ENCODE measurements at regions not wholly inside any gene's neighbourhood (a gene's known extent, or its start where the extent isn't known, plus 50 kb on each side); places are given as distances from the start of the nearest gene placed in this dataset.

DNA sequence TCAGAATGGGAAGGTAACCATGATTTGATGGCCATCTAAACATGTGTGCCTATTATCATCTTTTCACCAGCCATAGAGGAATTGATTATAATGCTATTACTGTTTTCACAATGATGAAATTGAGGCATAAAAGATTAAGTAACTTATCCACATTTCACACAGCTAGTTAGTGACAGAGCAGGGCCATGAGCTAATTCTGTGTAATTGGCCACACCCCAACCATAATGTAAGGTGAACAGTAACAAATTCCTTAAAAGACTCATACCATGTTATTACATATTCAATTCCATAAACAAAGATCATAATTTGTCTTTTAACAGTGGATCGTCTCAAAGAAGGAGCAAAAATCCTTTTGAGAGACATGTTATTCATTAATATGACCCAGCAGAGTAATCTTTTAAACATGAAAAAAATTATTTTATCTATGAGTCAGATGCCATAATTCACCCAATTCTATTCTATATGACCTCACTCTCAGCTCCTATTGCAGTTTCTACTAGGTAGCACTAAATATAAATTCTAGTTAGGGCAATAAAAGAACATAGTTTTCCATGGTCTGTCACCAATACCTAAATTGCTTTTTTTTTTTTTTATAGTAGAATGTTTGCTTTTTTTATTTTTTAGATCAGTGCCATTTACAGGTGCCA lies 475.8 kb upstream of the SLC39A10 start:
- H3K4me3 ChIP-seq: no peak overlapping the region
- DNase-seq (no peak), ATAC-seq (no peak)
- intact Hi-C loops (cut with DNase I; ENCODE audit: low total_unique reads): no loop called here
- no peak overlapping the region for H3K27ac ChIP-seq
- H3K27me3 ChIP-seq: no peaks in the 10 kb centered on the region
- H3K36me3 ChIP-seq: no peaks in the 10 kb centered on the region
- H3K4me1 ChIP-seq: no peaks in the 10 kb centered on the region
- TF ChIP-seq, protein P1, sequence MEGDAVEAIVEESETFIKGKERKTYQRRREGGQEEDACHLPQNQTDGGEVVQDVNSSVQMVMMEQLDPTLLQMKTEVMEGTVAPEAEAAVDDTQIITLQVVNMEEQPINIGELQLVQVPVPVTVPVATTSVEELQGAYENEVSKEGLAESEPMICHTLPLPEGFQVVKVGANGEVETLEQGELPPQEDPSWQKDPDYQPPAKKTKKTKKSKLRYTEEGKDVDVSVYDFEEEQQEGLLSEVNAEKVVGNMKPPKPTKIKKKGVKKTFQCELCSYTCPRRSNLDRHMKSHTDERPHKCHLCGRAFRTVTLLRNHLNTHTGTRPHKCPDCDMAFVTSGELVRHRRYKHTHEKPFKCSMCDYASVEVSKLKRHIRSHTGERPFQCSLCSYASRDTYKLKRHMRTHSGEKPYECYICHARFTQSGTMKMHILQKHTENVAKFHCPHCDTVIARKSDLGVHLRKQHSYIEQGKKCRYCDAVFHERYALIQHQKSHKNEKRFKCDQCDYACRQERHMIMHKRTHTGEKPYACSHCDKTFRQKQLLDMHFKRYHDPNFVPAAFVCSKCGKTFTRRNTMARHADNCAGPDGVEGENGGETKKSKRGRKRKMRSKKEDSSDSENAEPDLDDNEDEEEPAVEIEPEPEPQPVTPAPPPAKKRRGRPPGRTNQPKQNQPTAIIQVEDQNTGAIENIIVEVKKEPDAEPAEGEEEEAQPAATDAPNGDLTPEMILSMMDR (IDR thresholded peaks at IDR 0.05 in 4 of 5, conservative IDR thresholded peaks at IDR 0.05 in 1 of 5): no peak
- in situ Hi-C loops (cut with MboI; ENCODE audit: low sequenced_read_pairs in 4 of 4): no loop called here
- H3K9me3 ChIP-seq: no peaks in the 10 kb centered on the region

DNA sequence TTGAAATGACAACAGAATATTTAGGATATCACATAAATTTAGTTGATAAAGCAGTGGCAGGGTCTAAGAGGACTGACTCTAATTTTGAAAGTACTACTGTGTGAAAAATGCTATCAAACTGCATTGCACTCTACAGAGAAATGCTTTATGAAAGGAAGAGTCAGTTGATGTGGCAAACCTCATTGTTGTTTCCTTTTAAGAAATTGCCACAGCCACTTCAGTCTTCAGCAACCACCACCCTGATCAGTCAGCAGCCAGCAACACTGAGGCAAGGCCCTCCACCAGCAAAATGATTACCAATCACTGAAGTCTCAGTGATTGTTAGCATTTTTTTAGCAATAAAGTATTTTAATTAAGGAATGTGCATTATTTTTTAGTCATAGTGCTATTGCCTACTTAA lies 488.7 kb upstream of the SLC39A10 start:
- Histone ChIP-seq H3K36me3 (no peaks in the 10 kb centered on the region), H3K4me3 (no peak overlapping the region), H3K27ac (no peak overlapping the region), H3K4me1 (no peaks in the 10 kb centered on the region), H3K9me3 (no peaks in the 10 kb centered on the region), H3K27me3 (no peaks in the 10 kb centered on the region)
- ATAC-seq: no peak
- in situ Hi-C loops (cut with MboI; ENCODE audit: low sequenced_read_pairs in 4 of 4): no loop called here
- TF ChIP-seq, protein P1 (IDR thresholded peaks at IDR 0.05 in 4 of 5, conservative IDR thresholded peaks at IDR 0.05 in 1 of 5): no peak
- no peak for TF ChIP-seq POLR2A (IDR thresholded peaks at IDR 0.05)
- DNase-seq: no peak
- intact Hi-C loops (cut with DNase I; ENCODE audit: low total_unique reads): no loop called here

DNA sequence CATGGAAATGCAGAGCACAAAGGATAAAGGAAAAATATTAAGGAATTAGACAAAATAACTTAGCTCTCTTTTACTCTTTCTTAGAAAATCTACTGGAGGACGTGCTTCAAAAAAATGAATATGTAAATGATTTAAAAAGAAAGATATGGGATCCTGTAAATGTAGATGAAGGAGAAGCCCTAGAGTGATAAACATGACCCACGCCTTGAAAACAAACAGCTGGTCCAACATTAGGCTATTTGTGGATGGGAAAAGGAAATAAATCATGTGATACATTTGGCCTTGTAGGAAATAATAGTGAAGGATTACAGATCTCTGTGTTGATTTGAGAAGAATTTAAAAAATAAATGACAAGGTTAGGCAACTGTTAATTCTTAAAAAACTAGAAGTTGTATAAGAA lies 492.1 kb upstream of the SLC39A10 start:
- Histone ChIP-seq H3K4me3 (no peak overlapping the region), H3K9me3 (no peaks in the 10 kb centered on the region), H3K27me3 (no peaks in the 10 kb centered on the region), H3K4me1 (no peaks in the 10 kb centered on the region), H3K36me3 (no peaks in the 10 kb centered on the region), H3K27ac (no peak overlapping the region)
- TF ChIP-seq, protein P1 (IDR thresholded peaks at IDR 0.05 in 4 of 5, conservative IDR thresholded peaks at IDR 0.05 in 1 of 5): no peak
- no peak for TF ChIP-seq POLR2A (IDR thresholded peaks at IDR 0.05)
- in situ Hi-C loops (cut with MboI; ENCODE audit: low sequenced_read_pairs in 4 of 4) (no loop called here), intact Hi-C loops (cut with DNase I; ENCODE audit: low total_unique reads) (no loop called here)
- no peak for ATAC-seq
- no peak for DNase-seq

DNA sequence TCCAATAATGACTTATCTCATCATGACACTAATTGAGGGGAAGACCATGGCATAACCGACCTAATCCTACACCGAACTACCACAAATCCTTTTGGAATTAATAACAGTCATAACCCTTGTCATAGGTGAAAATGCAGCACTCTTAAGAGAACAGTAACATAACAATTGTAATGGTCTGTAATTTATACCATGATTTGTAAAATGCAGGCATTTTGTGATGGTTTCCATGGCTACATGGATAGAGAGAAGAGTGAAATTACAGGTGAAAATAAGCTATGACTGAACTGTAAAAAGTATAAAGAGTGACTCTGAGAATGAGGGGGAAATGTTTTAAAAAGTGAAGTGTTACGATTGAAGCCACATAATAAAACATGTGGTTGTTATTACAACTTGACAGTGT lies 494.1 kb upstream of the SLC39A10 start:
- no peak overlapping the region for H3K4me3 ChIP-seq
- H3K9me3 ChIP-seq: no peaks in the 10 kb centered on the region
- H3K4me1 ChIP-seq: no peaks in the 10 kb centered on the region
- H3K27me3 ChIP-seq: no peaks in the 10 kb centered on the region
- no peaks in the 10 kb centered on the region for H3K36me3 ChIP-seq
- no peak for DNase-seq
- in situ Hi-C loops (cut with MboI; ENCODE audit: low sequenced_read_pairs in 4 of 4) (no loop called here), intact Hi-C loops (cut with DNase I; ENCODE audit: low total_unique reads) (no loop called here)
- TF ChIP-seq POLR2A (IDR thresholded peaks at IDR 0.05): no peak
- TF ChIP-seq, protein P1 (IDR thresholded peaks at IDR 0.05 in 4 of 5, conservative IDR thresholded peaks at IDR 0.05 in 1 of 5): no peak
- H3K27ac ChIP-seq: no peak overlapping the region
- no peak for ATAC-seq

DNA sequence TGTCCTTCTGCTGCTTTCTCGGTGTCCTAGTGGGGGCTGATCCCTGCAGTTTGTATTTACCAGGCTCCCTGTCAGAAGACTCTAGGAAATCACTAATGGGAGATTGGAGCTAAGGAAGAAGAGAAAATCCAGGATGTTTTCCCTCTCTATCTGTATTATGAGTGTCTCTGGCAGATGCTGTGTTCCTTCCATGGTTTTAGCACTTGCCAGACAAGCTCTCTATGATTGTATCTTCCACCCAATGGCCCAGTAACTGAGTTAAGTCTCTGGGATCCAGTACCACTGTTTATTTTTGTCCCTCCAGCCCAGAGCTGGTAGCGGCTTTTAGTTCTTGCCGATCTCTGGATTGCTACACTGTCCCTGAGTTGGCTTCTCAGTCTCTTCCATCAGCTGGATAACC lies 494.8 kb upstream of the SLC39A10 start:
- Histone ChIP-seq H3K4me1 (no peaks in the 10 kb centered on the region), H3K36me3 (no peaks in the 10 kb centered on the region), H3K9me3 (no peaks in the 10 kb centered on the region), H3K27ac (no peak overlapping the region), H3K27me3 (no peaks in the 10 kb centered on the region), H3K4me3 (no peak overlapping the region)
- in situ Hi-C loops (cut with MboI; ENCODE audit: low sequenced_read_pairs in 4 of 4) (no loop called here), intact Hi-C loops (cut with DNase I; ENCODE audit: low total_unique reads) (no loop called here)
- DNase-seq (no peak), ATAC-seq (no peak)
- TF ChIP-seq POLR2A (IDR thresholded peaks at IDR 0.05): no peak
- TF ChIP-seq, protein P1 (IDR thresholded peaks at IDR 0.05 in 4 of 5, conservative IDR thresholded peaks at IDR 0.05 in 1 of 5): no peak
